HG03039 (cell line): ENCODE measurements at regions not wholly inside any gene's neighbourhood (a gene's known extent, or its start where the extent isn't known, plus 50 kb on each side); places are given as distances from the start of the nearest gene placed in this dataset.

Experiments used
- ATAC-seq: cut with Tn5 transposase; IDR thresholded peaks from one replicate; pipeline ENCODE4 v1.9.1; 2021; ENCODE audit warnings: mild to moderate bottlenecking, moderate library complexity; ENCODE audit not compliant: unreplicated experiment

- peak; percentile 70 for ATAC-seq
Observed at GRCh38 chr15:93829115-93829870, 402.1 kb upstream of the MCTP2 start.

GRCh38 chr15:93826790-93827189 is 404.6 kb upstream of the MCTP2 start:
- no peak for ATAC-seq

GRCh38 chr15:93826293-93826692 is 405.1 kb upstream of the MCTP2 start:
- ATAC-seq = no peak

GRCh38 chr15:93825682-93826081 is 405.7 kb upstream of the MCTP2 start:
- ATAC-seq = no peak

GRCh38 chr15:93823971-93824913 is 407.1 kb upstream of the MCTP2 start:
- no peak for ATAC-seq

- ATAC-seq = no peak
Observed at GRCh38 chr15:93820566-93820965, 410.8 kb upstream of the MCTP2 start.

GRCh38 chr15:93819826-93820225 is 411.5 kb upstream of the MCTP2 start:
- ATAC-seq = no peak

- no peak for ATAC-seq
Observed at GRCh38 chr15:93816815-93817214, 414.5 kb upstream of the MCTP2 start.

GRCh38 chr15:93811305-93811704 is 420.1 kb upstream of the MCTP2 start:
- ATAC-seq = no peak

- no peak for ATAC-seq
Observed at GRCh38 chr15:93809516-93809915, 421.8 kb upstream of the MCTP2 start.

GRCh38 chr15:93803421-93804152 is 427.8 kb upstream of the MCTP2 start:
- ATAC-seq = no peak

- ATAC-seq = no peak
Observed at GRCh38 chr15:93801206-93801605, 430.2 kb upstream of the MCTP2 start.

- ATAC-seq = no peak
Observed at GRCh38 chr15:93800805-93801204, 430.6 kb upstream of the MCTP2 start.

GRCh38 chr15:93789441-93789840 is 441.9 kb upstream of the MCTP2 start:
- ATAC-seq = no peak

- ATAC-seq = no peak
Observed at GRCh38 chr15:93780073-93780472, 451.3 kb upstream of the MCTP2 start.

- no peak for ATAC-seq
Observed at GRCh38 chr15:93779341-93779740, 452.0 kb upstream of the MCTP2 start.

GRCh38 chr15:93771196-93772030 is 459.9 kb upstream of the MCTP2 start:
- ATAC-seq = no peak

GRCh38 chr15:93770788-93771187 is 460.6 kb upstream of the MCTP2 start:
- no peak for ATAC-seq

GRCh38 chr15:93762036-93762435 is 469.3 kb upstream of the MCTP2 start:
- ATAC-seq = no peak

GRCh38 chr15:93759629-93760028 is 471.7 kb upstream of the MCTP2 start:
- no peak for ATAC-seq
